GM23248 (cell line): ENCODE measurements at regions not wholly inside any gene's neighbourhood (a gene's known extent, or its start where the extent isn't known, plus 50 kb on each side); places are given as distances from the start of the nearest gene placed in this dataset.
A peak's percentile ranks its signal among the peaks of the same experiment; 100 is the strongest.

Experiments used
- DNase-seq: peaks from one replicate; pipeline ENCODE4 v3.0.0-alpha.2; 2015
- H2AFZ ChIP-seq: fragments of 200-600 bp; sonication (generic); 2 replicates; pipeline ENCODE4 v1.6.1; 2016; ENCODE audit warnings: antibody characterized with exemption
- H3F3A ChIP-seq: fragments of 200-600 bp; sonication (generic); 2 replicates; pipeline ENCODE4 v1.6.1; 2016; ENCODE audit warnings: mild to moderate bottlenecking, antibody characterized with exemption, mixed run types; ENCODE audit not compliant: insufficient read depth
- H3K27ac ChIP-seq: fragments of 200-600 bp; sonication (generic); 2 replicates; pipeline ENCODE4 v1.5.1; 2016; ENCODE audit warnings: mild to moderate bottlenecking
- H3K27me3 ChIP-seq: fragments of 200-600 bp; sonication (generic); replicated peaks from 2 replicates; pipeline ENCODE4 v1.6.1; 2016; ENCODE audit warnings: mild to moderate bottlenecking; ENCODE audit not compliant: insufficient read depth
- H3K36me3 ChIP-seq: fragments of 200-600 bp; sonication (generic); 2 replicates; pipeline ENCODE4 v1.6.1; 2016; ENCODE audit warnings: low read depth, mild to moderate bottlenecking
- H3K4me1 ChIP-seq: fragments of 200-600 bp; sonication (generic); 2 replicates; pipeline ENCODE4 v1.6.1; 2016; ENCODE audit warnings: mild to moderate bottlenecking; ENCODE audit not compliant: insufficient read depth
- H3K4me2 ChIP-seq: fragments of 200-600 bp; sonication (generic); one replicate; pipeline ENCODE4 v1.6.1; 2016; ENCODE audit warnings: mild to moderate bottlenecking; ENCODE audit not compliant: unreplicated experiment
- H3K4me3 ChIP-seq: fragments of 200-600 bp; sonication (generic); 2 replicates; pipeline ENCODE4 v1.5.1; 2016; ENCODE audit warnings: mild to moderate bottlenecking
- H3K79me2 ChIP-seq: fragments of 200-600 bp; sonication (generic); 2 replicates; pipeline ENCODE4 v1.6.1; 2016; ENCODE audit warnings: mild to moderate bottlenecking; ENCODE audit not compliant: insufficient read depth
- H3K9ac ChIP-seq: fragments of 200-600 bp; sonication (generic); 2 replicates; pipeline ENCODE4 v1.6.1; 2016; ENCODE audit warnings: mild to moderate bottlenecking
- H3K9me2 ChIP-seq: fragments of 200-600 bp; sonication (generic); 2 replicates; pipeline ENCODE4 v1.6.1; 2016; ENCODE audit warnings: mixed run types, mild to moderate bottlenecking, moderate library complexity; ENCODE audit not compliant: insufficient read depth
- H3K9me3 ChIP-seq: fragments of 200-600 bp; sonication (generic); one replicate; pipeline ENCODE4 v1.6.1; 2017; ENCODE audit warnings: low read depth
- H4K20me1 ChIP-seq: fragments of 200-600 bp; sonication (generic); 2 replicates; pipeline ENCODE4 v1.6.0; 2016; ENCODE audit not compliant: insufficient read depth
- EZH2 ChIP-seq: fragments of 200-600 bp; sonication (generic); IDR thresholded peaks from 2 replicates; pipeline ENCODE4 v1.6.1; 2018; ENCODE audit warnings: antibody characterized with exemption, mild to moderate bottlenecking; ENCODE audit not compliant: insufficient read depth, poor library complexity, severe bottlenecking
- EZH2phosphoT487 ChIP-seq: fragments of 200-600 bp; sonication (generic); IDR thresholded peaks from 2 replicates; pipeline ENCODE4 v1.6.1; 2018; ENCODE audit warnings: antibody characterized with exemption, moderate library complexity, mild to moderate bottlenecking, low read depth; ENCODE audit not compliant: insufficient read depth
- WGBS, 2 experiments: methylation state at CpG; one replicate each; pipeline ENCODE4 v1.1.6; 2015 to 2017; ENCODE audit warnings: low lambda C conversion rate in 2 of 2, low coverage in 1 of 2; ENCODE audit errors: missing lambda C conversion rate in 2 of 2; 5-methylcytosine and 5-hydroxymethylcytosine counted together
- in situ Hi-C: fragments of 300-500 bp; cut with MboI; formaldehyde crosslinking; loops from 2 replicates; pipeline ENCODE4 v1.15.0; 2020

DNA sequence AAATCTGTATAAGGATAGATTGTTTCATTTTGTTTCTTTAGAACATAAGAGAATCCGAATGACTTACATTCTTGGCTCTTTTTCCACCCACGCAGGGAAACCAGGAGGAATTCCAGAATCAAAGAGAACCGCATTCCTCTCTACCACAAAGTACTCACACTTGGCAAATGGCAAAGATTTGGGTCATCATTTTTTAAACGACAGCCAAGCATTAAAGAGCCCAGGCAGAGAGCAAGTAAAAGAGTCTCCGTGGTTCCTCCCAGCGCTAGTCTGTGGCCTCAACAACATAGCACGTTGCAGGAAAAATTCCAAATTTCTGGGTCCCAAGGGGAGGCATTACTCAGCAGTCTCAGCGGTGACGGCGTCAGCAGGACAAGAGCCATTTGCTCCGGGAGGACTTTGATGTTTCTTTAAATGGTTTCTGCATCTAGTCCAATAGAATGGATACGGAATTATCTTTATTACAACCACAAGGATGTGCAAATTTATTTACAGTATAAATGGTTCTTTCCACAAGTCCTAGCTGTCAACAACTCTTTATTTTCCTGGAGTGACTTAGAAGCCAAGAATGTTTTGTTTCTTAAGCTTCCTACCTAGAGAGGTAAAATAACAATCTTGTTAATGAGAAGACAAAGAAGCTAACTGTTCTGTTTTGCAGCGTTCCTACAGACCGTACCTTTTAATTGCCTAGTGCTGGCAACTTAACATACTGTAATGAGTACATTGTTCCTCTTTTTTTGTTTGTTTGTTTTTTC is 232.5 kb downstream of the SKIDA1 start:
- Histone ChIP-seq H3K9me2 (no peaks in the 10 kb centered on the region), H3K4me1 (peaks cover 27% of the 10 kb centered on the region), H3K9me3 (no peaks in the 10 kb centered on the region), H3K9ac (peak overlapping the region; percentile 56), H3K27me3 (no peaks in the 10 kb centered on the region), H3K4me2 (peak overlapping the region; percentile 88), H3K36me3 (no peaks in the 10 kb centered on the region), H3K4me3 (peak overlapping the region; percentile 68), H2AFZ (peak overlapping the region; percentile 28), H3F3A (peaks cover 19% of the 10 kb centered on the region), H3K27ac (peak overlapping the region; percentile 67), H4K20me1 (no peaks in the 10 kb centered on the region), H3K79me2 (no peaks in the 10 kb centered on the region)
- peak; percentile 97 for DNase-seq
- in situ Hi-C loops, result loop anchor here (25.0 kb wide), 1 partner anchor 444 kb away; no protein-coding TSS in a partner anchor
- WGBS, 2 experiments, result 1 to 2% methylated on average over 14 of the region's 14 CpGs
- TF ChIP-seq EZH2 (no peak), EZH2phosphoT487 (peak; percentile 89)

GRCh38 chr10:21290499-21291160 is 234.9 kb downstream of the SKIDA1 start:
- Histone ChIP-seq H3K27ac (no peak overlapping the region), H3K4me3 (no peak overlapping the region), H3K4me2 (peak overlapping the region; percentile 1), H4K20me1 (no peaks in the 10 kb centered on the region), H3K9ac (no peak overlapping the region), H2AFZ (no peak overlapping the region), H3K36me3 (no peaks in the 10 kb centered on the region), H3K9me2 (no peaks in the 10 kb centered on the region), H3F3A (peaks cover 19% of the 10 kb centered on the region), H3K79me2 (no peaks in the 10 kb centered on the region), H3K27me3 (no peaks in the 10 kb centered on the region), H3K9me3 (no peaks in the 10 kb centered on the region), H3K4me1 (peaks cover 27% of the 10 kb centered on the region)
- 99 to 100% methylated on average over 2 of the region's 2 CpGs for WGBS, 2 experiments
- no peak for DNase-seq
- TF ChIP-seq EZH2, result no peak
- TF ChIP-seq EZH2phosphoT487, result no peak
- in situ Hi-C loops, result loop anchor here (25.0 kb wide), 1 partner anchor 447 kb away; no protein-coding TSS in a partner anchor

GRCh38 chr10:21289961-21290360 is 235.5 kb downstream of the SKIDA1 start:
- peaks cover 27% of the 10 kb centered on the region for H3K4me1 ChIP-seq
- DNase-seq, result no peak
- peaks cover 19% of the 10 kb centered on the region for H3F3A ChIP-seq
- H3K79me2 ChIP-seq, result no peaks in the 10 kb centered on the region
- H3K4me3 ChIP-seq, result no peak overlapping the region
- H3K9me2 ChIP-seq, result no peaks in the 10 kb centered on the region
- H2AFZ ChIP-seq, result no peak overlapping the region
- H3K27me3 ChIP-seq, result no peaks in the 10 kb centered on the region
- no peak overlapping the region for H3K9ac ChIP-seq
- no peak overlapping the region for H3K4me2 ChIP-seq
- 95 to 100% methylated on average over 1 of the region's 1 CpG for WGBS, 2 experiments
- H3K27ac ChIP-seq, result no peak overlapping the region
- no peaks in the 10 kb centered on the region for H4K20me1 ChIP-seq
- H3K36me3 ChIP-seq, result no peaks in the 10 kb centered on the region
- TF ChIP-seq EZH2, result no peak
- in situ Hi-C loops, result loop anchor here (5.0 to 25.0 kb wide), 2 partner anchors 207 to 447 kb away; no protein-coding TSS in a partner anchor
- no peaks in the 10 kb centered on the region for H3K9me3 ChIP-seq

- peaks cover 27% of the 10 kb centered on the region for H3K4me1 ChIP-seq
- 93 to 98% methylated on average over 3 of the region's 3 CpGs for WGBS, 2 experiments
- H3K27ac ChIP-seq, result no peak overlapping the region
- H3K4me2 ChIP-seq, result no peak overlapping the region
- no peak overlapping the region for H2AFZ ChIP-seq
- no peaks in the 10 kb centered on the region for H3K9me2 ChIP-seq
- H3K9ac ChIP-seq, result no peak overlapping the region
- H3K36me3 ChIP-seq, result no peaks in the 10 kb centered on the region
- in situ Hi-C loops, result loop anchor here (5.0 to 25.0 kb wide), 2 partner anchors 208 to 448 kb away; no protein-coding TSS in a partner anchor
- H3K9me3 ChIP-seq, result no peaks in the 10 kb centered on the region
- H3F3A ChIP-seq, result peaks cover 19% of the 10 kb centered on the region
- H3K4me3 ChIP-seq, result no peak overlapping the region
- no peak for TF ChIP-seq EZH2
- TF ChIP-seq EZH2phosphoT487, result no peak
- no peak for DNase-seq
- H3K27me3 ChIP-seq, result no peaks in the 10 kb centered on the region
- H3K79me2 ChIP-seq, result no peaks in the 10 kb centered on the region
- no peaks in the 10 kb centered on the region for H4K20me1 ChIP-seq
Measured at GRCh38 chr10:21289271-21289670, 236.2 kb downstream of the SKIDA1 start.
